OCI-LY7 (cell line): ENCODE measurements at regions not wholly inside any gene's neighbourhood (a gene's known extent, or its start where the extent isn't known, plus 50 kb on each side); places are given as distances from the start of the nearest gene placed in this dataset.

Experiments
- BruUV-seq: library from RNA; stranded (reverse); fragments of 400-500 nt; replicated peaks from 2 replicates; lab custom pipeline; 2021; lab: Mats Ljungman, UMichigan
- CTCF ChIA-PET: fragments of 300-600 bp; sonication (Branson Sonifier 250); formaldehyde crosslinking; loops from one replicate; lab custom pipeline; 2022; ENCODE audit warnings: antibody characterized with exemption; ENCODE audit not compliant: unreplicated experiment; lab: Charles Lee
- POLR2A ChIA-PET: fragments of 300-600 bp; sonication (Branson Sonifier 250); formaldehyde crosslinking; loops from one replicate; lab custom pipeline; 2022; ENCODE audit warnings: antibody characterized with exemption; lab: Charles Lee
- DNase-seq: peaks from one replicate; pipeline ENCODE4 v3.0.0-alpha.2; 2015; ENCODE audit warnings: low spot score
- H2AFZ ChIP-seq: fragments of 200-600 bp; sonication (generic), shearing (Covaris generic); 2 replicates; pipeline ENCODE4 v1.6.1; 2014; ENCODE audit warnings: mild to moderate bottlenecking, antibody characterized with exemption, low read length, moderate library complexity
- H3K27ac ChIP-seq: fragments of 200-600 bp; sonication (generic); 2 replicates; pipeline ENCODE4 v1.5.1; 2014; ENCODE audit warnings: mixed run types, low read depth, mild to moderate bottlenecking, moderate library complexity, low read length, inconsistent platforms; ENCODE audit not compliant: poor library complexity, severe bottlenecking
- H3K36me3 ChIP-seq: fragments of 200-600 bp; sonication (generic); 2 replicates; pipeline ENCODE4 v1.6.1; 2014; ENCODE audit warnings: mild to moderate bottlenecking, antibody characterized with exemption, low read length, moderate library complexity, mixed read lengths; ENCODE audit not compliant: insufficient read depth
- H3K4me1 ChIP-seq: fragments of 200-600 bp; sonication (generic); 2 replicates; pipeline ENCODE4 v1.5.1; 2014; ENCODE audit warnings: mild to moderate bottlenecking, low read length; ENCODE audit not compliant: insufficient read depth, poor library complexity, severe bottlenecking
- H3K4me2 ChIP-seq: fragments of 200-600 bp; sonication (generic); 2 replicates; pipeline ENCODE4 v1.6.1; 2014; ENCODE audit warnings: mild to moderate bottlenecking, low read length
- H3K4me3 ChIP-seq: fragments of 200-600 bp; sonication (generic); 2 replicates; pipeline ENCODE4 v1.5.1; 2014; ENCODE audit warnings: mild to moderate bottlenecking, low read depth, low read length; ENCODE audit not compliant: poor library complexity, severe bottlenecking
- H3K79me2 ChIP-seq: fragments of 200-600 bp; sonication (generic); 2 replicates; pipeline ENCODE4 v1.6.1; 2016; ENCODE audit warnings: low read depth, mild to moderate bottlenecking, low read length, moderate library complexity, mixed read lengths; ENCODE audit not compliant: insufficient read depth
- H3K9me2 ChIP-seq: fragments of 200-600 bp; sonication (generic); 2 replicates; pipeline ENCODE4 v1.6.1; 2016; ENCODE audit warnings: mild to moderate bottlenecking, low read length, mixed read lengths; ENCODE audit not compliant: insufficient read depth
- H3K9me3 ChIP-seq: fragments of 200-600 bp; sonication (generic); 2 replicates; pipeline ENCODE4 v1.6.1; 2014; ENCODE audit warnings: mild to moderate bottlenecking, mixed run types, low read length, mixed read lengths
- H4K20me1 ChIP-seq: fragments of 200-600 bp; sonication (generic); 2 replicates; pipeline ENCODE4 v1.6.1; 2014; ENCODE audit warnings: mild to moderate bottlenecking, antibody characterized with exemption, low read length, moderate library complexity, mixed read lengths; ENCODE audit not compliant: insufficient read depth
- CTCF ChIP-seq: fragments of 200-600 bp; sonication (generic); conservative IDR thresholded peaks from 2 replicates; pipeline ENCODE4 v1.5.1; 2014; ENCODE audit warnings: mild to moderate bottlenecking, antibody characterized with exemption, low read length, moderate library complexity, mixed read lengths
- EZH2phosphoT487 ChIP-seq: fragments of 200-600 bp; sonication (generic); IDR thresholded peaks from 2 replicates; pipeline ENCODE4 v1.6.1; 2018; ENCODE audit warnings: low read depth, borderline replicate concordance, mild to moderate bottlenecking, mixed run types, antibody characterized with exemption, low read length, moderate library complexity, mixed read lengths
- intact Hi-C: fragments of 100-400 bp; cut with micrococcal nuclease; formaldehyde crosslinking; loops from one replicate; pipeline ENCODE4 v1.10.0; 2022; ENCODE audit not compliant: unreplicated experiment

- H3K79me2 ChIP-seq = no peaks in the 10 kb centered on the region
- H3K4me2 ChIP-seq = no peak overlapping the region
- H3K36me3 ChIP-seq = no peaks in the 10 kb centered on the region
- BruUV-seq = no TSS peak
- TF ChIP-seq CTCF (no peak), EZH2phosphoT487 (no peak)
- ChIA-PET CTCF (no interaction called here), POLR2A (interaction anchor here (0.5 kb wide), 1 partner anchor 64 kb away, joined by 4 read pairs; no protein-coding TSS in a partner anchor)
- no peaks in the 10 kb centered on the region for H4K20me1 ChIP-seq
- H3K9me2 ChIP-seq = no peaks in the 10 kb centered on the region
- H3K4me1 ChIP-seq = no peaks in the 10 kb centered on the region
- DNase-seq = no peak
- H3K27ac ChIP-seq = no peak overlapping the region
- no peaks in the 10 kb centered on the region for H3K9me3 ChIP-seq
- intact Hi-C loops = no loop called here
- no peak overlapping the region for H2AFZ ChIP-seq
- no peak overlapping the region for H3K4me3 ChIP-seq
These were observed 205.2 kb upstream of the PPP2R2D start for GRCh38 chr10:131695496-131696165.

- TF ChIP-seq EZH2phosphoT487 = no peak
- TF ChIP-seq CTCF = no peak
- ChIA-PET POLR2A (no interaction called here), CTCF (no interaction called here)
- Histone ChIP-seq H3K4me3 (no peak overlapping the region), H4K20me1 (no peaks in the 10 kb centered on the region), H3K9me2 (no peaks in the 10 kb centered on the region), H3K36me3 (no peaks in the 10 kb centered on the region), H3K4me1 (no peaks in the 10 kb centered on the region), H3K4me2 (no peak overlapping the region), H3K9me3 (no peaks in the 10 kb centered on the region), H3K27ac (no peak overlapping the region), H2AFZ (no peak overlapping the region), H3K79me2 (no peaks in the 10 kb centered on the region)
- DNase-seq = no peak
- intact Hi-C loops = no loop called here
- no TSS peak for BruUV-seq
These were observed 203.2 kb upstream of the PPP2R2D start for GRCh38 chr10:131697476-131698128.

GRCh38 chr10:131698232-131698631, 202.6 kb upstream of the PPP2R2D start:
- no peak overlapping the region for H3K27ac ChIP-seq
- H3K4me2 ChIP-seq = no peak overlapping the region
- no peaks in the 10 kb centered on the region for H4K20me1 ChIP-seq
- no peak overlapping the region for H2AFZ ChIP-seq
- POLR2A ChIA-PET = no interaction called here
- no TSS peak for BruUV-seq
- H3K9me2 ChIP-seq = no peaks in the 10 kb centered on the region
- H3K4me1 ChIP-seq = no peaks in the 10 kb centered on the region
- H3K9me3 ChIP-seq = no peaks in the 10 kb centered on the region
- CTCF ChIA-PET = no interaction called here
- H3K4me3 ChIP-seq = no peak overlapping the region
- no peak for DNase-seq
- H3K79me2 ChIP-seq = no peaks in the 10 kb centered on the region
- TF ChIP-seq EZH2phosphoT487 (no peak), CTCF (no peak)
- no peaks in the 10 kb centered on the region for H3K36me3 ChIP-seq
- intact Hi-C loops = no loop called here
